GM19372 (cell line): ENCODE measurements at regions not wholly inside any gene's neighbourhood (a gene's known extent, or its start where the extent isn't known, plus 50 kb on each side); places are given as distances from the start of the nearest gene placed in this dataset.
"Not testable (repeated sequence)": the region's sequence is repeated elsewhere in the genome, so short reads cannot be mapped to it uniquely, and the experiment has no call there.

Source experiments
- ATAC-seq: cut with Tn5 transposase; IDR thresholded peaks from one replicate; pipeline ENCODE4 v1.9.1; 2021; ENCODE audit warnings: mild to moderate bottlenecking, low read depth, moderate library complexity; ENCODE audit not compliant: unreplicated experiment

- ATAC-seq: no peak
Observed at GRCh38 chr3:170814822-170815221, 55.2 kb downstream of the RPL22L1 start.

GRCh38 chr3:170813266-170813665, 56.7 kb downstream of the RPL22L1 start:
- ATAC-seq: no peak

- no peak for ATAC-seq
Observed at GRCh38 chr3:170811928-170812591, 57.9 kb downstream of the RPL22L1 start.

GRCh38 chr3:170811515-170811914, 58.5 kb downstream of the RPL22L1 start:
- no peak for ATAC-seq

GRCh38 chr3:170809975-170810357, 60.0 kb downstream of the RPL22L1 start:
- ATAC-seq: no peak

- no peak for ATAC-seq
Observed at GRCh38 chr3:170809007-170809974, 60.7 kb downstream of the RPL22L1 start.

- no peak for ATAC-seq
Observed at GRCh38 chr3:170808041-170808440, 62.0 kb downstream of the RPL22L1 start.

GRCh38 chr3:170806676-170807075, 63.3 kb downstream of the RPL22L1 start:
- no peak for ATAC-seq

GRCh38 chr3:170806141-170806540, 63.9 kb downstream of the RPL22L1 start:
- ATAC-seq: no peak

GRCh38 chr3:170805296-170805695, 64.7 kb downstream of the RPL22L1 start:
- ATAC-seq: not testable (repeated sequence)

GRCh38 chr3:170804634-170805033, 65.4 kb downstream of the RPL22L1 start:
- not testable (repeated sequence) for ATAC-seq

GRCh38 chr3:170804078-170804477, 65.9 kb downstream of the RPL22L1 start:
- no peak for ATAC-seq

- no peak for ATAC-seq
Observed at GRCh38 chr3:170802164-170803151, 67.5 kb downstream of the RPL22L1 start.

GRCh38 chr3:170801597-170801996, 68.4 kb downstream of the RPL22L1 start:
- no peak for ATAC-seq

- not testable (repeated sequence) for ATAC-seq
Observed at GRCh38 chr3:170800275-170800674, 69.7 kb downstream of the RPL22L1 start.

- no peak for ATAC-seq
Observed at GRCh38 chr3:170799009-170799408, 71.0 kb downstream of the RPL22L1 start.

GRCh38 chr3:170797685-170798084, 72.3 kb downstream of the RPL22L1 start:
- ATAC-seq: no peak

- no peak for ATAC-seq
Observed at GRCh38 chr3:170792471-170792870, 77.5 kb downstream of the RPL22L1 start.

- ATAC-seq: no peak
Observed at GRCh38 chr3:170790647-170791046, 79.3 kb downstream of the RPL22L1 start.

- ATAC-seq: no peak
Observed at GRCh38 chr3:170787464-170787863, 82.5 kb downstream of the RPL22L1 start.
